GM18951 (cell line): ENCODE measurements at regions not wholly inside any gene's neighbourhood (a gene's known extent, or its start where the extent isn't known, plus 50 kb on each side); places are given as distances from the start of the nearest gene placed in this dataset.
"Not testable (repeated sequence)": the region's sequence is repeated elsewhere in the genome, so short reads cannot be mapped to it uniquely, and the experiment has no call there.

Experiments
- POLR2A ChIP-seq: IDR thresholded peaks from 4 replicates; pipeline ENCODE4 v1.6.1; 2011; ENCODE audit warnings: mild to moderate bottlenecking; ENCODE audit not compliant: insufficient read length, insufficient read depth; ENCODE audit errors: extremely low read depth
- in situ Hi-C: fragments of 300-500 bp; cut with MboI; formaldehyde crosslinking; loops from one replicate; pipeline ENCODE4 v1.12.0; 2022; ENCODE audit warnings: low sequenced_read_pairs, mixed read lengths, inconsistent platforms; ENCODE audit not compliant: unreplicated experiment

GRCh38 chr11:34001557-34002064, 49.9 kb upstream of the CAPRIN1 start:
- in situ Hi-C loops = no loop called here
- no peak for TF ChIP-seq POLR2A

DNA sequence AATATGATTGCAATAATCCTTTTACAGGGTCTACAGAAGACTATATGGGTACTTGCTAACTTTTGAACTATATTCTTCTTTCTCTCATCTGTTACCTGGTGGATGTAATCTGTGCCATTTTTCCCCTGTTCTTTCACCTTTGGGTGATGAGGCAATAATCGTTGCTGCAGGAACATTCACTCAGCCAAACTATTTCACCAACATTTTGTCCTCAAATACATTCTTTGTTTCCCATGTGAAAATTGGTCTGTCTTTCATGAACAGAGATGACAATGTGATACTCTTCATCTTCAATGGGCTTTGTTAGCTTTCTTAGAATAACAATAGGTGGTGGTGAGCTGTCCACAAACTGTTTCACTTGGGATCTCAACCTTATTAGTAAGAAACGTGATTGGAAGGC, 52.1 kb upstream of the CAPRIN1 start:
- in situ Hi-C loops = loop anchor here (10.0 kb wide), 2 partner anchors 365 to 495 kb away; no protein-coding TSS in a partner anchor
- no peak for TF ChIP-seq POLR2A

- TF ChIP-seq POLR2A = no peak
- in situ Hi-C loops = loop anchor here (10.0 kb wide), 2 partner anchors 367 to 497 kb away; no protein-coding TSS in a partner anchor
Measured at GRCh38 chr11:33997584-33998251, 53.8 kb upstream of the CAPRIN1 start.

DNA sequence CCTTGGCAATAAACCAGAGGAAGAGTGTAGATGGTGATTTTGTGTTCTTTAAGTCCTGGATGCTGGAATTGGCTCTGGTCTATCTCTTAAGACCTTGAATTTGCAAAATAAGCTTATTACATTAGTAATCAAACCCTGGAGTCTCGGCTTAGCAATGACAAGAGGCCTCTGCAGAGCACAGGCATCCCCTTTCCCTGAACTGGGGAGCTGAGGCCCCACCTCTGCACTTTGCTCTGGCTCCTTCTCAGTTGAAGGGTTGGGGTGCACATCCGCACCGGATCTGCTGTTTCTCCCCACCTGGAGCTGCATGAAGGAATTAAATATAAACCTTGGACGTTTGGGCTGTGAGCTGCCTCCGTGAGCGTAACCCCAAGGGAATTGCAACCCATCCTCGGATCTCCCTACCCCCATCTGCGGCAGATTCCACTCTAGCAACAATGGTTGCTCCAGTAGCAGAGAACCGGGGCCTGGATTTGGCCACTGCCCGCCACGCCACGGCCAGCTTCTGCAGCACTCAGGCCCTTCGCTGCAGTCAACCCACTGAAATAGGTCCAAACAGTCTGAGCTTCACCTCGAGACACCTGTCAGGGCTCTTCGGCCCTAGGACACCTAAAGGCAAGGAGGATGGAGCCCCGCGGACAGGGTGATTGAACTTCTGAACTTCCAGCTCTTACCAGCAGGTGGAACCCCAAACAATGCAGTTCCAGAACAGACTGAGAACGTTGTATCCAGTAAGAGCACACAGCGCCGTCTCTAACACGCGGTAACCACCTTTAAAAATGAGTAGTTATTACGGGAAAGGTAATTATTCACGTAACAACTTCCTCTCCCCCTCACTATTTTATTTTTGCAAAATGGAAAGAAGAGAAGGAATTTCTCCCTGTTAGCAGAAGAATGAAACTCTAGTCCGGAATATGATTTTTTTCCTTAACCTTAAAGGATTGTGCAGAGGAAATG, 54.8 kb upstream of the CAPRIN1 start:
- in situ Hi-C loops = loop anchor here (10.0 kb wide), 2 partner anchors 368 to 498 kb away; no protein-coding TSS in a partner anchor
- TF ChIP-seq POLR2A = no peak

GRCh38 chr11:33994937-33995336, 56.6 kb upstream of the CAPRIN1 start:
- TF ChIP-seq POLR2A = no peak
- in situ Hi-C loops = loop anchor here (10.0 kb wide), 2 partner anchors 370 to 500 kb away; no protein-coding TSS in a partner anchor

GRCh38 chr11:33991136-33991535, 60.4 kb upstream of the CAPRIN1 start:
- in situ Hi-C loops = loop anchor here (10.0 kb wide), 2 partner anchors 374 to 504 kb away; no protein-coding TSS in a partner anchor

GRCh38 chr11:33990131-33990530, 61.4 kb upstream of the CAPRIN1 start:
- in situ Hi-C loops = loop anchor here (10.0 kb wide), 2 partner anchors 375 to 505 kb away; no protein-coding TSS in a partner anchor

DNA sequence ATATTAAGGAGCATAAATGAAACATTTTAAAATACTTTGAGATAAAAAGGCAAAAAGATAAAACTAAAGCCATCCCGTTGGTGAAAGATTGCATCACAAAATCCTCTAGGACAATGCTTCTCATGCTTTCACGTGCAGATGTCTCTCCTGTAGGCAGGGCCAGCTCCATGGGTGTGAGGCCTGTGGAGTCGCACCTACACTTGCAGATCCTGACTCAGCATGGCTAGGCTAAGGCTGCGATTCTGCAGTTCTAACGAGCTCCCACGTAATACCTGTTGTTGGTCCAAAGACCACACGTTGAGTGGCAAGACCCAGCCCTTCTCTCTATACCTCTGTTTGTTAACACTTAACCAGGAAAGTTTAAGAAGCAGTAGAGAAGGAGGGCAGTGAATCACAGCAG, 62.1 kb upstream of the CAPRIN1 start:
- TF ChIP-seq POLR2A = no peak
- in situ Hi-C loops = no loop called here

GRCh38 chr11:33988586-33989370, 62.8 kb upstream of the CAPRIN1 start:
- in situ Hi-C loops = no loop called here

GRCh38 chr11:33987975-33988580, 63.5 kb upstream of the CAPRIN1 start:
- TF ChIP-seq POLR2A = no peak
- in situ Hi-C loops = no loop called here

More at GRCh38 chr11:33988586-33989370, 62.8 kb upstream of the CAPRIN1 start:
- no peak for TF ChIP-seq POLR2A

GRCh38 chr11:33987545-33987944, 64.0 kb upstream of the CAPRIN1 start:
- TF ChIP-seq POLR2A = no peak
- in situ Hi-C loops = no loop called here

DNA sequence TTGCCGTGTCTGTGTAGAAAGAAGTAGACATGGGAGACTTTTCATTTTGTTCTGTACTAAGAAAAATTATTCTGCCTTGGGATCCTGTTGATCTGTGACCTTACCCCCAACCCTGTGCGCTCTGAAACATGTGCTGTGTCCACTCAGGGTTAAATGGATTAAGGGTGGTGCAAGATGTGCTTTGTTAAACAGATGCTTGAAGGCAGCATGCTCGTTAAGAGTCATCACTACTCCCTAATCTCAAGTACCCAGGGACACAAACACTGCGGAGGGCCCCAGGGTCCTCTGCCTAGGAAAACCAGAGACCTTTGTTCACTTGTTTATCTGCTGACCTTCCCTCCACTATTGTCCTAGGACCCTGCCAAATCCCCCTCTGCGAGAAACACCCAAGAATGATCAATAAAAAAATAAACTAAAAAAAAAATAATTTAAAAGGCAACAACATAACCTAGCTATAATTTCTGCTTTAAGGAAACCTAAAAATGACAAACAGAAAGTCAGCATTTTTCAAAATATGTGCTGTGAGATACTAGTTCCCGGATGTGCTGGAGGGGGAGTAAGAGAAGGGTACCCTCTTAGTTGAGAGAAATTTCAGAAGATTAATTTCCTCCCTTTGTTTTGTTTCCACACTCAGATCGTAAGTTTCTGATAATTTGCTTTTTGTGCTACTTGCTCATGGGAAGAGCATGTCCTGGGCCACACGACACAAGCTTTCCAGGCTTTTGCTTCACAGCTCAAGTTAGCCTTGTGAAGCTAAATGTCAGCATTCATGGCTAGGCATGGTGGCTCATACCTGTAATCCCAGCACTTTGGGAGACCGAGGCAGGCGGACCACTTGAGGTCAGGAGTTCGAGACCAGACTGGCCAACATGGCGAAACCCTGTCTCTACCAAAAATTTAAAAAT, 64.7 kb upstream of the CAPRIN1 start:
- in situ Hi-C loops = not testable (repeated sequence)
